GM18861 (cell line): ENCODE measurements at regions not wholly inside any gene's neighbourhood (a gene's known extent, or its start where the extent isn't known, plus 50 kb on each side); places are given as distances from the start of the nearest gene placed in this dataset.
"Not testable (repeated sequence)": the region's sequence is repeated elsewhere in the genome, so short reads cannot be mapped to it uniquely, and the experiment has no call there.

Experiments
- ATAC-seq: cut with Tn5 transposase; IDR thresholded peaks from one replicate; pipeline ENCODE4 v1.9.1; 2021; ENCODE audit not compliant: unreplicated experiment

DNA sequence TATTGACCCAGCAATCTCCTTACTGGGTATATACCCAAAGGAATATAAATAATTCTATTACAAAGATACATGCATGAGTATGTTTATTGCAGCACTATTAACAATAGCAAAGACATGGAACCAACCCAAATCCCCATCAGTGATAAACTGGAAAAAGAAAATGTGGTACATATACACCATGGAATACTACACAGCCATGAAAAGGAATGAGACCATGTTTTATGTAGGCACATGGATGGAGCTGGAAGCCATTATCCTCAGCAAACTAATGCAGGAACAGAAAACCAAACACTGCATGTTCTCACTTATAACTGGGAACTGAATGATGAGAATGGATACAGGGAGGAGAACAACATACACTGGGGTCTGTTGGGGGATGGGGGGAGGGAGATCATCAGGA, 489.7 kb upstream of the KLF6 start:
- not testable (repeated sequence) for ATAC-seq

DNA sequence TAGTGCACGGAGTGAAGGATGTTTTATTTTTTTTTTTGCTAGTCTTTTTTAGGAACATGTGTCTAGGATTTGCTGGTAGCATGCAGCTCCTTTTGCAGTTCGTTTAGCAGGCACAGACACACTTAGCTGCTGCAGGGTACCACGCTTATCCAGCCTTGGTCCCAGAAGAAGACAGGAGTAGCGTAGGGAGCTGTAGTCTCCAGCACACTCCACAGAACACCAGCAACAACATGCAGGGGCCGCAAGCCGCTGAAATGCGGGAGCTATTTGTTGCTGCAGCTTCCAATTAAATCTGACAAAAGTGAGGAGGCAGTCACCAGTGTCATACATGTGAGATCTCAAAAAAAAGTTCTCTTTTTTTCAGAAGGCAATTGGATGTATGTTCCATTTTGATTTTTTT, 486.2 kb upstream of the KLF6 start:
- ATAC-seq: no peak

DNA sequence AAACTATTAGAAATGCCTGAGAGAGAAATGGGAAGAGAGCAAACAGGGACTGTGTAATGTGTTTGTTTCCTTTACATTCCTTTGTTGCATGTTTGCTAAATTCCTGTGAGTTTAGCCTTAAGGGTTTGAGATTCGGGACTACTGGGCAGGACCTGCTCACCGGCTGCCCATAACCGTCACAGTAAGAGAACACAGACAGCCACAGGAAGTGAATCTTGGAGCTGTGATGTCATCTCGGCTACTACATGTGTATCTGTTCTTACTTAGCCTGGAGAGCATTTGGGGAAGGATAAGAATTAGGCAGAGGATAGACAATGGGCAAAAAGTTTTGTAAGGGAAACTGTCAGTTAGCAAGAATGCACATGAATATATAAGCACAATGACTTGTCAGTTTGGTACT, 485.1 kb upstream of the KLF6 start:
- ATAC-seq: no peak

DNA sequence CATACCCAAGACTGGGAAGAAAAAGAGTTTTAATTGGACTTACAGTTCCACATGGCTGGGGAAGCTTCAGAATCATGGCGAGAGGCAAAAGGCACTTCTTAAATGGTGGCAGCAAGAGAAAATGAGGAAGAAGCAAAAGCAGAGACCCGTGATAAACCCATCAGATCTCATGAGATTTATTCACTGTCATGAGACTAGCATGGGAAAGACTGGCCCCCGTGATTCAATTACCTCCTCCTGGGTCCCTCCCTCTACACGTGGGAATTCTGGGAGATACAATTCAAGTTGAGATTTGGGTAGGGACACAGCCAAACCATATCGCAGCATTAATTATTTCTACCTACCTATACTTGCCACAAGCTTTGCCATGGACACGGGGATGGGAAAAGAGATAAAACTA, 483.5 kb upstream of the KLF6 start:
- ATAC-seq: not testable (repeated sequence)

DNA sequence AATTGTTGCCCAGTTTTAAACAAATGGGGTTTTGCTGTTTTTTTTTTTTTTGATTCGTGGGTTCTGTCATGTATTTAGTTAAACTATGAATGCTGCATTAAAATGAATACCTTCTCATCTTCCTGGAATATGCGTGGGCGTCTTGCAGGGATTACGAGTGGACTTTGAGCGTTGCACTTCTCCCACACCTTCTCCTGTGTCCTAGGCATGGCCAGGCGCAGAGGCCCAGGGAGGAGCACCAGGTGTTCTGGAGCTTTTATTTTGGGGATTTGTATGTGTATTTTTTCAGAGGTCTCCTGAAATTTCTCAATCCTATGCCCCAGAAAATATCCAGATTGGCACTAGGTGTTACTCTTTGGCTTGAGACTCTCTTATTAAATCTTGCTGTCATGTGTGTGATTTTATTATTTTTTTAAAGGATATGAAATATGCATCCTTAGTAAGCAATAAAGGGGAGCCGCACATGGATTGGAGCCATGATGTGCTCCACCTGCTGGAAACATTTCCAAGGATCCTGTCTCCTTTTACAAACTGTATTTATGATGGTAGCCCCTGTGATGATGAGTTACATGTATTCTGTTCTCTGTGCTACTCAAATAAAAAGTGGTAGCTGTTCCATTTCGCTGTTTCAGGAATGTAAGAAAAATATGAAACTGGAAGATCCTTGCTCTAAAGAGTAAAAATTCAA, 482.2 kb upstream of the KLF6 start:
- ATAC-seq: no peak

DNA sequence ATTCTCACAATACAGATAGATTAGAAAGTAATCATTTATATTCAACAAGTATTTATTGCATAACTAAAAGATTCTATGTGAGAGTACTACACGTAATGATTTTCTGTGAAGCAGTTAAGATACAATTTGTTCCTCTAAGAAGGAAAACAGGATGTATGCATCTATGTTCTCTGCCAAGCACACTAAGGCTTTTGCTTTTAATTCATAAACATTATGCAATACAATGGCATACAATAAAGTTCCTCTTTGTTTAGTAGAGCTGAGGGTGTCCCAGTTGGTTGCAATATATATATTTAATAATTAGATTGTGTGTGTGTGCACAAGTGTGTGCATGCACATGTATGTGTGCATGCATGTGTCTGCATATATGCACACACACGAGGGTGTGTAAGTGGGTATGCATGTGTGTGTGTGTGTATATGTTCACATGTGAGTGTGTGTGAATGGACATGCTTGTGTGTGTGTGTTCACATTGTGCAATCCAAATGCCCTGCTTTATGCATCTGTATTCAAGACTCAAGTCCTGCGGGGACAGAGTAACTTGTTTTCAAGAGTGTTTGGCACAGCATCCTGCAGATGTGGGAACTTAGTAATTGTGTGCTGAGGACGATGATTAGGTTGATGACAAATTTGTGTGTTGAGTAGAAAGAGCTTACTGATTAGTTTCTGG, 481.5 kb upstream of the KLF6 start:
- no peak for ATAC-seq

DNA sequence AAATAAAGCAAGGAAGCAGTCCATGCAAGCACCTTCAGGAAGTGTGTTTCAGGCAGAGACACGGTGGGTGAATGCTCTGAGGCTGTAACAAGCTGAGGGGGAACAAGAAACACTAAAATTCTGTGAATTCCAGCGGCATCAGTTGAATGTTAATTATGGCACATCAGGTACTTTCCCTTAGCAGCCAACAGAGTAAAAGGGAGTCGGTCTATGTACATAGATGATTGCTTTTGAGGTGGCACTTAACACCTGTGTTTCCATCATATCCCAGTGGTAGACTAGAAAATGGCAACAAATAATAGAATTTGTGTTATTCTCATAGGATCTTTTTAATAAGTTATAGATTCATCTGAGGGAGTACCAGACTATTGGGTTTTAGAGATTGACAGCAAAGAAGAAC, 481.0 kb upstream of the KLF6 start:
- no peak for ATAC-seq

DNA sequence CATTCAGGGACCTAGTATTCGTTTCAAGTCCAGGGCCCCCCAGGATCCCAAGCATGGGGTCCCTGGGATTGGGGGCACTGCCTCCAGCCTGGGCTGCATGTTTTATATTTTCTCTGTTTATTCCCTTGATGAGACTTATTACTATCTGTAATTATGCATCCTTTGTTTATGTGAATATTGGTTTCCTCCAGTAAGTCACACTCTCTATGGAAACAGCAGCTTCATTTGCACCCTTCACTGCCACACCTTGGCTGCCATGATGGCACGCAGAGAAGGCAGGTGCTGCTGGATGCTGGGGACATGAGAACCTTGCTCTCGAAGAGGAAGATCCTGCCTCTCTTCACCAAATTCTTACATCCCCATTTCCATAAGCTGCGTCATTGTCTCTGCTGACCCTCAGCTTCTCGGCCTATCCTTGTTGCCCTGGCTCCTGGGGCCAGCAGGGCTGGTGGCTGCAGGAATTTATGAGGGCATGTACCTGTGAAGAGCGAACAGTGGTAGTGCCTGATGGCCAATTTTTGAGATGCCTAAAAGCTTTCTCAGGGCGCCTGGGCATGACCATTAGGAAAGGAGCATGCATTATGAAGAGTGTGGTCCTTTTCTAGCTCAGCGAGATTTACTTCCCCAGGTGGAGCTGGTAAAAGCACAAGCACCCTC, 479.3 kb upstream of the KLF6 start:
- no peak for ATAC-seq

DNA sequence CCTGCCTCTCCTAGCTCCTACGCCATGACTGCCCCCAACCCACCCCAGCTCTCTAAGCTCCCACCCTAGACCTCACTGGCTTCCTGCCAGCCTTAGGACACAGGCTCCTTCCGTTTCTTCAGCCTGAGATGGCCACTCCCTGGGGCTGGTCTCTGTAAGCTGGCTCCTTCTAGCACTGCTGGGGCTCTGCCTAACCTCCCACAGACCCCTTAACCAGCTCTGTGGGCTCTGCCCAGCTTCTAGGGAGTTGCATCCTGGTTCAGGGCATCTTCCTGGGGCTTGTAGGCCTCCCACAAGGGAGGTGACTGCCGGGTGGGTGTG, 478.6 kb upstream of the KLF6 start:
- no peak for ATAC-seq

DNA sequence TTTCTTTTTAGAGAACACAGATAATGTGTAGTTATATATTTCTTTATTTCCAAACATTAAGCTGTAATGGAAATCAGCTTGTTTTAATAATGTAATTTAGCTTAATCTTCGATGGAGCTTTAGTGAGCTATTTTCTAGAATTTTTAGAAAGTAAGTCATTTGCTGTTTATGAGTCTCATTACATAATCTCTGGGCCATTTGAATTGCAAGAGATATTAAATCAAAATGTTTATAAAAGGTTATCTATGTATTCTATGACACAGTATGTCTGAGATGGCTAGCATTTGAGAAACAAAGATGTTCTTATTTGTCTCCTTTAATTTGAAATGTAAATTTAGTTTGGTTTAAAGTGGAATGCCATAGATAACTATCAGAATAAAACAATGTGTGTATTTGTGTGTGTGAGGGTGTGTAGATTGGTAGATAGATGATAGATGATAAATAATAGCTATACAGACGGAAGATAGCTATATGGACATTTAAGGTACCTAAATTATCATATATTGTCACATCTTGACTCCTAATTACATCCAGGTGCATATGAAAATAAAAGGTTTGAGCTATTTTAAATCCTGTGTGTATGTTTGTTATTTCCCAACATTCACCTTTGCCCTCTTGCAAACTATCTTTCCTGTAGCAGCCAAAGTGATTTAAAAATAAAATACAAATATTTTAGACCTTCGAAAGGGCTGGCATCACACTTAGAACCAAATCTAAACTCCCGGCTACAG, 478.0 kb upstream of the KLF6 start:
- ATAC-seq: no peak

DNA sequence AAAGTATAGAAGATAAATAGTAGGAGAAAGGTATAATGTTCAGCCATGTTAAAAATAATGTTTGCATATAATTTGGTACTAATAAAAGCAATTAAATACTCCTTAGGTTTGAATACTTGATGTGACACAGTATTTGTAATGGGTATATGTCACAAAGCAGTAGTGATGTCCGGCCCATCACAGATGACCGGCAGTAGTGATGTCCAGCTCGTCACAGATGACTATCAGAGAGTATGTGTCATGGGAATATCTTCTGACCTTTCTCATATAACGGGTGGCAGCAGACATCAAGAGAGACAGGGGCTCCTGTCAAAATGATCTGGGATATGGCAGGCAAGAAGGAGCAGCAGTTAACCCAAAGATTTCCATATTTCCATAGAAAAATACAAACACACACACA, 477.4 kb upstream of the KLF6 start:
- ATAC-seq: no peak

DNA sequence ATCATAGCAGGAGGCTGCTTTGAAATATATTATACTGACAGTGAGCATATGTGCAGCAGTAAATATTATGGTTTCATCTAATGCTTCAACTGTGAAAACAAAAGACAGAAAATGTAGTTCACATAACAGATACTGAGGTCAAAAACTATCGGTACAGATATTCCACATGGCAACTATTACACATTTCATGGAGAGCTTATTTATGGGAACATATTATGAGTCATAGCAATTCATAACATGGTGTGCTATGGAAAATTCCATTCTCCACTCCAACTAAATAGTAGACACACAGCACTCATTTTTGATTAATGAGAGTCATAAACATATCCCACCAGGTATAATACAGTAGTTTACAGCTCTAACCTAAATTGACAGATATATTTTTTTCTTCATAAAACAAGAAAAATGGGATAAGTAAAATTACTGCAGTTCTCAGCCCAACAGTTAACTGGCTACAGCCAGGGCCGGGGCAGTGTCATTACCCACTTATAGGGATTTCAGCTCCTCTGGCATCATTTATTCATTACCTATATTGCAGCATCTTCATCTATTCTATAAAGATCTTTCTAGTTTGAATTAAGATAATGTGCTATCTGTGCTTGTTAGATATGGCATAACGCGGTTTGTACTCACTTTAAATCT, 475.6 kb upstream of the KLF6 start:
- no peak for ATAC-seq

DNA sequence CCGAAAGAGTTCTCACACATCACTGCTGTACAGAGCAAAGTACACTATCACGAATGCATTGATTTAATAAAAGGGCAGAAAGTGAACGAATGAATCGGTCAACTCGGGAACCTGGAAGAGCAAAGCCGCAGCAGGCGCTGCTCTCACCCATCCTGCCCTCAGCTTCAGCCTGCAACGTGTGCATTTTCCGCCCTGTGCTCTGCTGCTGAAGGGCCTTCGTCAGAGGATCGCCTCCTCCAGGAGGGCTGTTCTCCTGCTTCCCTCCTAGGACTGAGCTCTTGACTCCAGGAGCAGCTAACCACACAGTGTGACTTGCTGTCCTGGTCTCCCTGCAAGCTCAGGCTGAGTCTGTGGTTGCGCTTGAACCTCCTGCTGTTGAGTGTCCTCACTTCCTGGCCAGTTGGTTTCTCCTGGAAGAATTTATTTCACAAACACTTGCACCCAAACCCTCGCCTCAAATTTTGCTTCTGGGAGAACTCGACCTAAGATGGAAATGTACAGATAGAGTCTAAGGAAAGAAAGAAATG, 473.0 kb upstream of the KLF6 start:
- no peak for ATAC-seq

DNA sequence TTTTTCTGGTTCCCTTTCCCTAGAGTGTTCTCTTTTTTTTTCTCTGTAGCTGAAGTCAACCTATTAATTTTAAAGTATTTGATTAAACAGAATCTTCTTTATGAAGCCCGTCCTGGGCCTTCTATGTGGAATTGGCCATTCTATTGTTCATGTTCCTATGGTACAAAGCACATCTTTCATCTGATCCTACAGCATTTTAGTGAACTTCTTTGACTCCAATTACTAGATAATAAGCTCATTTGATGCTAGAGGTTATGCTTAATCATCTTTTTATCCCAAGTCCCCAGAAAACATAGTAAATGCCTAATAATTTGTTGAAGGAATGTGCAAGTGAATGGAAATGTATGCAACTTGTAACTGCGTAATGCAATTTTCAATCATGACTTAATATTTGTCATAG, 472.0 kb upstream of the KLF6 start:
- no peak for ATAC-seq

DNA sequence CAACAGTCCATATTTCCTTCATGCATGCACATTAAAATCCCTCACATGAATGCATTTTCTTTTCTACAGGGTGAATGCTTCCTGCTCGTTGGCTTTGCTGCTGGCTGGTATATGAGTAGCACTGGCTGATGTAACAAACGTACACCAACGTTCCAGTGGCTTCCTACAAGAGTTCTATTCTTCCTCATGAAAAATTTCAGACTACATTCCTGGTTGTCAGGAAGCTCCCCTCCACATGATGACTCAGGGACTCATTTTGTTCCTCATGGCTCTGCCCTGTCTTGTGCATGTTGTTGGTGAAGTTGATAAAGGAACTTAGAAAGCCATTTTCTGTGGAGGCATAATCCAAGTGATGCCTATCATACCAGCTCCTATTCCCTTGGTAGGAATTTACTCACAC, 470.7 kb upstream of the KLF6 start:
- ATAC-seq: no peak

DNA sequence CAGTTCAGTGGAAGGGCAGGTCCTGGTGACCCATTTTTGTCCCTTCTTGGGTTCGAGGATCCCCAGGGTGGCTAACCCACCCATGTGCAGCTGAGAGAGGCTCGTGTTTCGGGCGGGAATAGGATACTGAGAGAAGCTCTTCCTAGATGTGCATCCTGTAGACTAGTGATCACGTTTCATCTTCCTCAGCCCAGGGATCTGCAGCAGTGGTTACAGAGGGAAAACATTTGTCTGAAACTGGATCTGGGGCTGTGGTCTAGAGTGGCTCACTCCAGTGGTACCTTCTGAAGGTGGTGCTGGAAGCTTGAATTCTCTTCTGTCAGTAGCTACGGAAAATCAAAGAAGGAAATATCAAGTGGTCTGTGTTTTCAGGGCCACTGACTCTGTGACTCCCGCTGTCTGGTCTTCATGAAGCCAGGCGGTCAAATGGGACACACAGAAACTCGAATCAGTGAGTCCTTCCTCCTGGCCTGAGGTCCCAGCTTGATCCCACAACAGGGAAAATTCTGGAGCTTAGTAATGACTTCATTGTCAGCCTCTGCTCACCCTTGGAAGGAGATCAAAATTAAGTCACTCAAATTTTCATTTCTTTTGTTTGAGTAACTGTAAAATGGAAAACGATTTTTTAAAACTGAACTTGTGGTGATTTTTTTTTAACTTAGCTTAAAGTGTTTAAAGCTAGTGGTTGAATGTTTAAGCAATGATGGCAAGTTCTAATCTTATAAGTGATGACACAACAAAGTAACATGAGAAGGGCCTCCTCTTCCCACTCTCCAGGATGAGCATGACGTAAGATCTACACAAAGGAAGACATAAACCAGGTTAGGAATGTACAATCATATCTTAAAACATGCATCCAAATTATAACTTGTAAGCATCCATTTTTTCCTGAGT, 469.3 kb upstream of the KLF6 start:
- no peak for ATAC-seq

DNA sequence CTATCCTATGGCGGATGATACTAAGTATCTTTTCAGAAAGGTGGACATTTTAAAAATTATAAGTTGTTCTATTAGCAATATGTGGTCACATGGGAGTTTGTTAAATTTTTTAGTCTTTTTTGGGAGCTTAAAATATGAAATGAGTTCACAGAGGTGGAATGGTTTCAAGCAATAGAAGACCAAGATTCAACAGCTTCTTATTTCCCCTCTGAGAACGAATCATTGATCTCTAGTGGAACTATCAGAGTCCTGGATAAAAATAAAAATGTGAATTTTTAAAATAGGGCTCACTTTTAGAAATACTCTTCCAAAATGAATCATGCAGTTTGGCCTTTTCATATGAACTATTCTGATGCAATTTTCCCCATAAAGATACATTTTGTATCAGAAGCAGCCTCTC, 467.7 kb upstream of the KLF6 start:
- no peak for ATAC-seq

DNA sequence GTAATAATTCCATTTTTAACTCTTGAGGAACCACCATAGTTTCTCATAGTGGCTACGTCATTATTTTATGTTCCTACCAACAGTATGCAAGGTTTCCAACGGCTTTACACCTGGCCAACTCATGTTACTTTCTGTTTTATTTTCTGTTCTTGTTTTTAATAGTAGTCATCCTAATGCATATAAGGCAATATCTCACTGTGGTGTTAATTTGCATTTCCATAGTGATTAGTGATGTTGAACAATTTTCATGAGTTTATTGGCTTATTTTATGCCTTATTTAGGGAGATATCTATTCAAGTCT, 465.5 kb upstream of the KLF6 start:
- no peak for ATAC-seq

DNA sequence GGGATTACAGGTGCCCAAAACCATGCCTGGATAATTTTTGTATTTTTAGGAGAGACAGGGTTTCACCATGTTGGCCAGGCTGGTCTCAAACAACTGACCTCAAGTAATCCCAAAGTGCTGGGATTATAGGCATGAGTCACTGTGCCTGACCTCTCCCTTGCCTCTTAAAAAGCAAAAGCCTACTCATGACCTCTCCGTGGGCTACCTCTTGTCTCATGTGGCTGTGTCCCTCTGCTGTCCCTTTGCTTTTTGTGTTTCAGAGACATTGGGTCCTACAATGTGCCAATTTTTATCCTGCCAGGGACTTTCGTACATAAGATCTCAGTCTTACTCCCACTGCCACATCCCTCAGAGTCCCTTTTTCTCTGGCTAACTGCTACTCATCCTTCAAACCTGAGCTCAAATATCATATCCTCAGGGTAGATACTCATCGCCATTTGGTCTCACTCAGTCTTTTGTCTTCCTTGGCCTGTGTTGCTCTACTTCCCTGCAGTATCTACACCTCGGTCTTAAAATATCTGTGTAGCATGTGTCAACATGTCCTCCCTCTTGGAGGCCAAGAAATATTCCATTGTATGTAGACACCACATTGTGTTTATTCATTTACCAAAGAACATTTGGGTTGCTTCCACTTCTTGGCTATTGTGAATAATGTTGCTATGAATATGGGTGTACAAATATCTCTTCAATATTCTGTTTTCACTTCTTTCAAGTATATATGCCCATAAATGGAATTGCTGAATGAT, 465.0 kb upstream of the KLF6 start:
- ATAC-seq: no peak

DNA sequence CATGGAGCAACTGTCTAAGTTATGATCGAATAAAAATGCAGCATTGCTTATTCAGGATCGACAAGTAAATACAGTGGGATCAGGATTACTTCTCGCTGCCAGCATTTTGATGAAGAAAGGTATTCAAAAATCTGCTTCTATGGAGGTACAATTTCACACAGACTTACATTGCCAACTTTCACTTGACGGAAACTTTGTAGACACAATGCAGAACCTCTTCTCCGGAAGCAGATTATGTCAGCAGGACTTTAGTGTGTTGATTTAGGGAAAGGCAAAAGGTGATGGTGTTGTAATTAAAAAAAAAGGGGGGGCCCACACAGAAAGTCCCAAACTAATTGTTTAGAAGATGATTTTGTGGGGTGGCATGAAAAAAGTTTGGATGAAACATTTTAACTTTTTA, 462.4 kb upstream of the KLF6 start:
- ATAC-seq: no peak
